ENCODE measurements at regions not wholly inside any gene's neighbourhood (a gene's known extent, or its start where the extent isn't known, plus 50 kb on each side); places are given as distances from the start of the nearest gene placed in this dataset.

DNA sequence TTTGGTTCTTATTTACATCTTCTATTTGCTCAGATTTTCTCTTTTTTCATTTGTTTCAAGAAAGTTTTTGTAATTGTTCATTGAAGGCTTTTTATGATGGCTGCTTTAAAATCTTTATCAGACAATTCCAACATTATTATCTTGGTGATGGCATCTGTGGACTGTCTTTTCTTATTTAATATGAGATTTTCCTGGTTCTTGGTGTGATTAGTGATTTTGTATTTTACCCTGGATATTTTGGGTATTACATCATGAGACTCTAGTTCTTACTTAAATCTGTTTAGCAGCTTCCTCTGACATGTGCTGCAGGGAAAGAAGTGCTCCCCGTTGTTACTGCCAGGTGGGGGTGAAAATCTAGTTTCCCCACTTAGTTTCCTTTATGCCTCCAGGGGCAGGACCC lies 94.2 kb upstream of the ANKH start:
- no peak for DNase-seq

DNA sequence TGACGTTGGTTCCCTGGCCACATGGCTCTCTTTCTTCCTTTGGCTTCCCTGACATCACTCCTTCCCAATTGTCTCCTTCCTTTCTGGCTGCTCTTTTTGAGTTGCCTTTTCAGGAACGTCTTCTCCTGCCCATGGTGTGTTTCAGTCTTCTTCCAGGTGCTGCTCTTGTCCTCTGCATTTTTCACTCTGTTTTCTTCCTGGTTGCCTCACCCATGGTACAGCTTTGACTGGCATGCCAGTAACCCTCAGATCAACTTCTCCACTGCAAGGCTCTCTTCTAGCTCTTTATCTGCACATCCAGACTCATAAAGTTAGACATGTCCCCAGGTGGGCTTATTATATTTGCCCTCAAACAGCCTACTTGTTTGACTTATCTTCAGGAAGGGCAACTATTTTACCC lies 91.0 kb upstream of the ANKH start:
- no peak for DNase-seq

DNA sequence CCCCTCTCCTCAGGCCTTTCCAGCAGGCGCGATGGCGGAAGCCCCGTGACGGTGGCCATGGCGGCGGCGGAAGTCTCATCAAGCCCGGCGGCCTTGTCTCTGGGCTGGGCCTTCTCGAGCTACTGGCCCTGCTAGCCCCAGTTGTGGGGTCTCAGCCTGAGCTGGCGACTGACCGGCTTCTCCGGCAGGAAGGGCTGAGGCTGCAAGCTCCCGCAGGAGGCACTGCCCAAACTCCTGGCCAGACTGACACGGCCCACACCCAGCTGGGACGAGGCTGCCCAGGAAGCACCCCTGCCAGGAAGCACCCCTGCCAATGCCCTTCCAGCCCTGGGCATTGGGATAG lies 88.5 kb upstream of the ANKH start:
- no peak for DNase-seq

DNA sequence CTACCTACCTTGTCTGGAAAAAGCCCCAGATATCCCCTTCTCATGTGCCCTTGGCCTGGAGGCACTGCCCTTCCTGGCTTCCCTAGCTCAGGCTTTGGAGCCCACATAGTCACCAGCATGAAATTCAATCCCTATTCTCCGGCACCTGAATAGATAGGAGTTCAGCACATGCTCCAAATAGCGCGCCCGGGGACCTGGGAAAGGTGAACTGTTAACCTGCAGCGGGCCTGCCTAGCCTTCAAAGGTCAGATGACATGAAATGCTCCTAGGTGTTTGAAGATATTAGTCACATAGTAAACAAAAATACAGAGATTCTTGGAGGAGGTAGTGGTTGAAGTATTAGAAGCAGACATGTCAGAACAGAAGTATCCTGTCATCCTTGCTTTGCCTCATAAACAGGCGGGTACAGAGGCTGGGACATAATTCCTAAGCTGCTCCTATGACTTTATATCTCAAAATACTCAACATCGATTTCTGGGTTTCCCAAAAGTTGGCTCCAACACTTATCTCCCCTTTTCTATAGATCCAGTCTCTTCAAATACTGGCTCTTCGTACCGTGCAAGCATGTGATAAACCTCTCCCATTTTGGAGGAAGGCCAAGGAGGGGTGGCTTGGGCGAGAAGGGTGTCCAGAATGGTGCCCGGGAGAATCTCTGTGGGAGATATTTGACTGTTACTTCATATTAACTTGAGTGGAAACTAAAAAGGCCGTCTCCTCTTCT lies 88.0 kb upstream of the ANKH start:
- no peak for DNase-seq

DNA sequence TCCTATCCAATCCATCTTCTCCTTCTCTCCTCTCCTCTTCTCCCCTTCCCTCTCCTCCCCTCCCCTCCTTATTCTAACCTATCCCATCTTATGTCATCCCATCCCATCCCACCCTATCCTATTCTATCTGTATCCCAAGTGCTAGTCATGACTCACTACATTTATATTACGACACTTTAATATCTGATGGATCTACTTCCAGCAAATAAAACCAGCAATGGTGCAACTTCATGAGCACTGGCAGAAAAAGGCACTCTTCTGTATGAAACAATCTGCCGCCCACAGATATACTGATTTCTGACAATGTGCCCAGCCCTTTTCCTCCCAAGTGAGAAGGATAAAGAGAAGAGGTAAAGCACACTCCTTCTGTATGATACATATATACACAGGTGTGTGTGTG lies 86.6 kb upstream of the ANKH start:
- no peak for DNase-seq

DNA sequence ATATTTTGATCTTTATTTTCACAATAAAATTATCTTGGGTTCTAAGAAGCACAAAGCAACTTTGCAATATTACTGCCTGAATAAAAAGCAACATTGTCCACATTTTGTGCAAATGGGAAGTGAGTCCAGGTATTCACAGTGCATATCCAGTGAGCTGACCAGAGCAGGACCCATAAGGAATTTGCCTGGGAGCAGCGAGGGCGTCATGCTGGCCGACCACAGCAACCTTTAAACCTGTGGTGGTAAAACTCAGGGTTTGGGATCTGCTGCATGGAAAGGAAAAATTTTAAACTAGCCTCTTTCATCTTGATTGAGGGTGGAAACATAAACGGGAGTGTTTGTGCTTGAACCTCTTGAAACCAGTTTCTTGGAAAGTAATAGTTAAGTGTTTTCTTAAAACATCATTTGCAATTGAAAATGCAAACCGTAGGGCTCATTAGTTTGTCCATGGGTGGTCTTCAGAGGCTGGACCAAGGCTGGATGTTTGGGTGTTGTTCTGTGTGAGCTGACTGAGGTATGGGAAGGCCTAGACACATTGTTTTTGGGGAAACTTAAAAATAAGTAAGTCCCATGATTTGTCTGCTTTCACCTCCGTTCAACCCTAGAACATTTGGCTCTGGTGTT lies 85.0 kb upstream of the ANKH start:
- DNase-seq: no peak

DNA sequence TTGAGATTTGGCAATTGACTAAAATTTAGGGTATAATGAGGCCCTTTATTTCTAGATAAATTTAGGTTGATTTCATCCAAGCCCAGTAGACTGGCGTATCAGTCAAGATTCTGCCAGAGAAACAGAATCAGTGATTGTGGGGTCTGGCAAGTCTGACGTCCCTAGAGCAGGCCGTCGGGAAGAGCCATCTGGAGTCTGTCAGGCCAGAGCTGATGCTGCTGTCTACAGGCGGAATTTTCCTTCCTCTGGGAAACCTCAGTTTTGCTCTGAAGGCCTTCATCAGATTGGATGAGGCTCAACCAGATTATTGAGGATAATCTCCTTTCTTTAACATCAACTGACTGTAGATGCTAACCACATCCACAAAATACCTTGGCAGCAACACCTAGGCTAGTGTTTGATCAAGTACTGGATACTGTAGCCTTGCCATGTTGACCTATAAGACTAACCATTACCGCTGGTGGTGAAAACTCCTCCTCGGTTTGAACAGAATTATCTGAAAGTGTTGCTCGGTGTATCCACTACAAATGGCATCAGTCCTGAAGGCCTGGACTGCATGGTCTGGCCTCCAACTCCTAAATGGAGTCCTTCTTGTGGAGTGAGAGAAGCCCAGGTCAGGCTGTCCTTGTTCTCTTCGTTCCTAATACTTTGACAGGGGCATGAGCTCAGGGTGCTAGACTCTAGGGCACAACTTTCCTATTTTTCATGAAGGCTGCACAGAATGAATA lies 83.2 kb upstream of the ANKH start:
- no peak for DNase-seq

DNA sequence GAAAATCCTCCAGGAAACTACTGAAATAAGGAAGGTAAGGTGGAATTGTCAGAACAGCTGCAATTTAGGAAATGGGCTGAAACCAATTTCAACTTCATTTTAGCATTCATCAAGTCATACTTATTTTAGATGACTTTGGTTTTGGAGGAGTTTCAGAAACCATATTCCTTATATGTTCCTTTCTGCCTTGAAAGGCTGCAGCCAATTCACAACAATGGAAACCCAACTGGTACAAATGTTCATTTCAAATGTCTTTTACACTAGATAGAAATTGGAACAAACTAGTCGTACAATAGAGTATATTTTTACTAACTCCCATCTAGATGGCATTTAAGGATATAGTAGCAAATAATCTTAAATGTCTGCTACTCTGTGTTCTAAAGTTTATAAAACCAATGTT lies 82.6 kb upstream of the ANKH start:
- DNase-seq: no peak

DNA sequence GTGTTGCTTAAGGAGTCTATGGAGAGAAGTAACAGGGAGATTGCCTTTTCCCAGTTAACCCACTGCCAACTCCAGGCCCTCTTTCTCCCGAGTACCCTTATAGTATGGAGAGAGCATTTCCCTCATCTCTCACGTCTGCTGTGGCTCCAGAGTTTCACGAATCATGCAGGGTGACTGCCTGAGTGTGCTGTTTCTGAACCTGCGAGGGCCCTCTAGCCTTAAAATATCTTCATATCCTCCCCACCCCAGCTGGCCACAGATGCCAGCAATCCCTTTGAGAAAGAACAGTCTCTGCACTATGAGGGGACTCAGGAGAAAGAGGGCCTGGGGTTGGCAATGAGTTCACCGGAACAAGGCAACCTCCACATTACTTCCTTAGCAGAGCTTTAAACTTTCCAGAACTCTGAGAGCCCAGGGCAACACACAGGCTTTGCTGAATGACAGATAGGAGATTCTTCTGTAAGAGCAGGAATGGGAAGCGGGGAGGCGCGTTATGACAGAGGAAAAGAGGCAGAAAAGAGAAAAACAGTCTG lies 81.6 kb upstream of the ANKH start:
- no peak for DNase-seq

DNA sequence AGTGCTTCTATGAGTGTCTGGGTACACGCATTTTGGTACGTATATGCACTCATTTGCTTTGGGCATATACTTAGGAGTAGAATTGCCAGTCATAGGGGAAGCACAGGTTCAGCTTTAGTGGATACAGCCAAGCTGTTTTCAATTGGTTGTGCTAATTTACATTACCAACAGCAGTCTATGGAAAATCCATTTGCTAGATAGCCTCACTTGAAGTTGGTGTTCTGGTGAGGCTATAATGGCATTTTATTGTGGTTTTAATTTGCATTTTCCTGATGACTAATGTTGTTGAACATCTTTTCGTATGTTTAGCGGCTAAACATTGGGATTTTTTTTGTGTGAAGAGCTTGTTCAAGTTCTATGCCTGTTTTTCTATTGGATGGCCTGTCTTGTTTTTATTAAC lies 76.8 kb upstream of the ANKH start:
- DNase-seq: no peak

DNA sequence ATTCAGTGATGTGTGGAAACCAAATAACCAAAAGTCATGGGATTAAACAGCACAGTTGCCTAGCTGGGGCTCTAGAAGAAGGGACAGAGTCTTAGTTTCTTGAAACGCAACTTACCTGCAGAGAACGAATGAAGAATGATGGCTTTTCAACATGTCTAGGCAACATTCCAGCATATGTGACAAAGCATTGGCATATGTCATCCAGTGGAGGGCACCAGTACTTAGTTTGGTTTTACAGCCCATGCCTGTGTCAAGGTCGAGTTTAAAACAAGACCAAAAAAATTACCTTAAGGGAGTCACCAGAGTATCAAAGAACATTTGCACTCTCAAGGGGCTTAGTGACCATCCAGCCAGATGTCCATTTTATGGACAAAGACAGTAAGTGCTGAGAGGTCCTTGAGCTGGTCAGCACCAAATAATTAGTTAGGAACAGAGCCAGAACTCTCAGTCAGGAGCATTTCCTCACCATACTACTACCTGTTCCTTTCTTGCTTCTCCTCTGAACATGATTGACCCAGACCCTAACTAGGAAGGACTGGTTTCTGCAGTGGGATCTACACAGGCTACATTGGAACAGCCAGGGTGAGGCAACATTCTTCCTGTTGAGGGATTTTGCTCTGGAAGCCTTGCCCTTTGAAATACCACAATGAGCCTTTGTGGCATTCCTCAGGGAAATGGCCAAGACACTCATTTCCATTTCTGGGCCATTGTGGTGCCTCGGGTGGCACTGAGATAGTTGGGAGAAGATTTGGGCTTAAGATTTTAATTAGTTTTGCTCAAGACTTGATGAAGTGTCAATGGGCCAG lies 75.4 kb upstream of the ANKH start:
- DNase-seq: peak; percentile 60

DNA sequence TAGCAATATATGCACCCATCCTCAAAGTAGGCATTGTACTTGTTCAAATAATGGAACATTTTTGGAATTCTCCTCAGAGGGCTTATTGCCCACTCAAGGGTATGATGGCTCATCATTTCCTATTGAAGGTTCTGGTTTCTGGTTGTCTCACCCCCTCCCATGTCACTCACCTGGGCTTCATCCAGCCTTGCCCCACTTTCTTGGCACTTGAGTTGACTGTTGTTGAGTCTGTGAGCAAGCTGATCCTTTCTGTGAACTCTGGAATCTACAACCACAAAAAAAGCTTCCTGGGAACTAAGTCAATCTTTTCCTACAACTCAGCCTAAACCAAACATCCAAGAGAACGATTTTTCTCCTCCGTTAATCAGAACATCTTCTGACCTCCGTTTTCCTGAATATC lies 73.9 kb upstream of the ANKH start:
- no peak for DNase-seq

DNA sequence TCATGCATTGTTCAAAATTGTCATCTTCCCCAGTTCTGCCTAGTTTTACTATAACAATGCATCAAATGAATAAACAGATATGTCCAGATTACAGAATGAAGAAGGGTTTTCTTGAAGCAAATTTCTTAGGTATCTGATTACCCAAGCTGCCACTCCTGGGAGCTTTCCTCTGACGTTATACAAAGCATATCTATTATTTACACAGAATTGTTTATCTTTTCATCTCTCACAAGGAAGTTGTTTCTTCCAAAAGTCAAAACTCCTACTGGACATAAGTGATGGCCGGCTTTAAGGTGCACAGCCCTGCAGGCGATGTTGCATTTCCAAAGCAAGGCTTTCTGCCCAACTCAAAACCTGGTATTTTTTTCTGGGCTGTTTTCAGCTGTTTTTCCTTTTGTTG lies 73.4 kb upstream of the ANKH start:
- DNase-seq: no peak

DNA sequence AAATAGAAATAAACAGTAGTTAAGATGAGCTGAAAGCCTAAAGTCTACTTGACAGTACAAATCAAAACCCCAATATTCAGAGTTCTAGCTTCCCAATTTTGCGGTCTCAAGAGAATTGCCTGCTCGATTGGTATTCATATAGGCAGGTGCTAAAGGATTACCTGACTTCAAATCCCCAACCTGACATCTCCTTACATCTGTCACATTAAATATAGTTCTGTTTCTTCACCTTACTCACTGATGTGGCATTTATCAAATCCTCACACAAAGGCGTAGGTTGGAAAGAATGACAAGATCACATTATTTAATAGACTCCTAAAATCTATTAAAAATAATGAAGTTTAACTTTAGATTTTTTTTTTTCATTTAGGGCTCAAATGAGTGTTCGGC lies 72.8 kb upstream of the ANKH start:
- DNase-seq: no peak

DNA sequence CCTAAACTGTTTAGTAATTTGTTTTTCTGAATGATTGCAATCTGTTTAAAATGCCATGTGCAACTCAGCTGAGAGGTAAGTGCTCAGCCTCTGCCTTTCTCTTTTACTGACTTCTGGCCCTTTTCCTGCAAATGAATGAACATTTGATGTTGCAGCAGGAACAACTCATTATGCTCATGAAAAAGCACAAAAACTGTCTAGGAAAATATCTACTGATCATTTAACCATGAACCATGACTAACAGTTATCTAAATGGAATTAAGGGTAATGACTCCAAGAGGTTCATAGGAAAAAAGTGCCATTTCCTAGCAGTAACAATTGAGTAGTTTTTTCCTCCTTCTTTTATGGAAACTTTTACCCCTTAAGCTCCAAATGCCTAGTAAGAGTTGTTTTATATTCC lies 70.6 kb upstream of the ANKH start:
- DNase-seq: no peak

DNA sequence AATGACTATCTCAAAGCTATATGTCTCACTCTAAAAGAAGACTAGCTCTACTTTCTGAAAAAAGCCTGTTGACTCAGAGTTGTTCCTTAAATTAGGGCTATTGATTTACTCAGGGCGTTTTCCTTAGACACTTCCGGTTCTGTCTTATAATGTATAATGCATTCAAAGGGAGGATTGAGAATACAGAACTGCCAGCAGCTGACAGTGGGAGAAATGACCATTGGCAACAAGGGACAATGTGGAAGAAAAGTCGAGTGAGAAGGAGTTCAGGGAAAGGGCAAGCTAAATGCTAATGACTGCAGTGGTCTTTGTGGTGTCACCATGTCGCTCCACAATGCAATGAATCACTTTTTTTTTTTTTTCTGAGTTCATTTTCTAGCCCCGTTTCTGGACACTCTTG lies 65.7 kb upstream of the ANKH start:
- DNase-seq: no peak

DNA sequence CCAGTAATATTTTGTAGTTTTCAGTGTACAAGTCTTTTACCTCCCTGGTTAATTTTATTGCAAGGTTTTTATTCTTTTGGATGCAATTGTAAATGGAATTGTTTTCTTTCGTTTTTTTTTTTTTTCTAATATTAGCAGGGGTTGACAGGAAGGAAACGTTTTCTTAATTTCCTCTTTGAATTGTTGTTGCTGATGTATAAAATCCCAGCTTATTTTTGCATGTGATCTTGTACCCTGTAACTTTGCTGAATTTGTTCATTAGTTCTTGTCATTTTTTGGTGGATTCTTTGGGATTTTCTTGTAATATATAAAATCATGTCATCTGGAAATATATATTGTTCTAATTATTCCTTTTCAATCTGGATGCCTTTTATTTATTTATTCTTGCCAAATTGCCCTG lies 65.0 kb upstream of the ANKH start:
- DNase-seq: no peak

DNA sequence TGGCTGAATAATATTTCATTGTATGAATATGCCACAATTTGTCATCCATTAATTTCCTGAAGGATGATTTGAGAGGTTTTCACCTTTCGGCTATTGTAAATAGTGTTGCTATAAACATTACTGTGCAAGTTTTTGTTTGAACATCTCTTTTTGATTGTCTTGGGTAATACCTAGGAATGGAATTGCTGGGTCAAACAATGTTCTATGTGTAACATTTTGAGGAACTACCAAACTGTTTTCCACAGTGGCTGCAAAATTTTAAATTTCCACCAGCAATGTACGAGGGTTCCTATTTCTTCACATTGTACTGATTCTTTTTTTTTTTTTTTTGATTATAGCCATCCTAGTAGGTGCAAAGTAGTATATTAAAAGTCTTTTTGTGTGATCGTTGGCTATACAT lies 63.8 kb upstream of the ANKH start:
- no peak for DNase-seq

DNA sequence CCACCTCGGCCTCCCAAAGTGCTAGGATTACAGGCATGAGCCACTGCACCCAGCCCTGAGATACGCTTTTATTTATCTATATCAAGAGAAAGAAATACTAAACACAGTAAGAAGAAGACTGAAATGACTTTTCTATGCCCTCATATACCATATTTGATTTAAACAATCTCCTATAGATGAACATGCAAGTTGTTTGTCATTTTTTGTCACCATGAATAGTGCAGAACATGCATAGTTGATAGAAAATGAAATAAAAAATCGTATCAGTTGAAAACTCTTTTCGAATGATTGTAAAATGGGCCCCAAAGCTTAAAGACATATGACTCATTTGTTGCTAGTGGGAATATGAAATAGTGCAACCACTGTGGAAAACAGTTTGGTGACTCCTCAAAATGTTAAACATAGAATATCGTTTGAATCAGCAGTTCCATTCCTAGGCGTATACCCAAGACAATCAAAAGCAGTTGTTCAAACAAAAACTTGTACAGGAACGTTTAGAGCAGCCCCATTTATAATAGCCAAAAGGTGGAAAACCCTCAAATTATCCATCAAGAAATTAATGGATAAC lies 61.4 kb upstream of the ANKH start:
- DNase-seq: no peak

DNA sequence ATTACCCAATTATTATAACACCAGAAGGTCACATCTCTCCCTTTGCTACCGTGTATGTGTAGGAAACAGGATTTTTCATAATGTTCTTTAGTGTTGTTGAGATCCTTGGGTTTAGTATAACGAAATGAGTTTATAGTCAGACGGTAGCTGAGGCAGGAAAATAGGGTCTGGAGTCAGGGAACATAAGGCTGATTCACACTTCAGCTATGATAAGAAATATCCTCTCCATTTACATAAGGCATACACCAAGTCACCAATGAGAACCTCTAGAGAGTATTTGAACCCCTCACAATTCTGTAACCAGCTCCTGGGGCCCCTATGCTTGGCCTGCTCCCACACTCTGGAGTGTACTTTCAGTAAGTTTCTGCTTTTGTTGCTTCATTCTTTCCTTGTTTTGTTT lies 58.9 kb upstream of the ANKH start:
- no peak for DNase-seq

DNA sequence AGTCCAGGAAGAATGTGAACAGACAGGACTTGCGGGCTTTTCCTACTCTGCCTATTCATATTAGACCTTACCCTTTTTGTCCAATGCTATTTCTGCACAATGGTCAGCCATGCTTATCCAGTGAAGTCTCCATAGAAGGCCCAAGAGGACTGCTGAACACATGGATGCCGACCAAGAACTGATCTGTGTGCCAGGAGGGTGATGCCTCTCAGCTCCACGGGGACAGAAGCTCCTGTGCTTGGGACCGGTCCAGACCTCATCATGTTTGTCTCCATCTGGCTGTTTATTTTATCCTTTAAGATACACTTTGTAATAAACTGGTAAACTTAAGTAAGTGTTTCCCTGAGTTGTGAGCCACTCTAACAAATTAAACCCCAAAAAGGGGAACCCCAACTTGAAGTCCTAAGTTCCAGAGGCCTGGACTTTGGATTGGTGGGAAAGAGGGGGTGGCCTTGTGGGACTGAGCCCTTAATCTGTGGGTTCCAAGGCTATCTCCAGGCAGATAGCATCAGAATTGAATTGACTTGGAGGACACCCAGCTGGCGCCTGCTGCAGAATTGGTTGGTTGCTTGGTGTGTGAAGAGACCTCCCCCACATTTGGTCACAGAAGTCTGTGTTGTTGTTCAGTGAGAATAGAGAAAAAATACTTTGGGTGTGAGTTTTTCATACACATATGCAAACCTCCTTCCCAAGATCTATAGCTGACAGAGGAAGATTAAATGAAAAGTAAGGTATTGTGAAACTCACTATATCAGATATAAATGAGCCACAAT lies 57.9 kb upstream of the ANKH start:
- DNase-seq: no peak

DNA sequence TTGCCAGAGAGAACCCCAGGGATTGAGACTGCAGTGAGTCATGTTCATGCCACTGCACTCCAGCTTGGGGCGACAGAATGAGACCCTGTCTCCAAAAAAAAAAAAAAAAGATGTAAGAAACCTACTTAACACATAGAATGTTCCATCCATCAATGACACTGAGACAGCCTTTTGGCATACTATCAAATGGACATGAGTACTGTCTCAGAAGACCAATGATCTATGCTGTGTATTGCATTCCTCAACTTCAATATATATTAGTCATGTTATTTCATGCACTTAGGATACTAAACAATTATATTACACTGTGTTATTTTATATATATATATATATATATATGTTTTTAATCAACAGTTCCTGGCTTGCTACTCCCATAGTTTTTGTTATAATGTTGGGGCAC lies 57.1 kb upstream of the ANKH start:
- no peak for DNase-seq

Data from SHP77 treated with DMSO at 0.1 percent for 48 hours (cell line).